Activated gamma-delta T cell treated with anti-CD3 and anti-CD28 coated beads, Interleukin-2, amount 50 U/mL, for 16 hours (primary cell): ENCODE measurements at regions not wholly inside any gene's neighbourhood (a gene's known extent, or its start where the extent isn't known, plus 50 kb on each side); places are given as distances from the start of the nearest gene placed in this dataset.

ENCODE experiments used
- DNase-seq: peaks from one replicate; pipeline ENCODE4 v3.0.0-alpha.2; 2020; ENCODE audit warnings: low read depth

- DNase-seq: no peak
These were observed 103.5 kb upstream of the TNRC6C start for GRCh38 chr17:77854759-77855745.

GRCh38 chr17:77856551-77857305 is 101.8 kb upstream of the TNRC6C start:
- no peak for DNase-seq

- DNase-seq: no peak
These were observed 101.3 kb upstream of the TNRC6C start for GRCh38 chr17:77857306-77857555.

- no peak for DNase-seq
These were observed 100.9 kb upstream of the TNRC6C start for GRCh38 chr17:77857613-77858012.

- DNase-seq: no peak
These were observed 100.0 kb upstream of the TNRC6C start for GRCh38 chr17:77858291-77859034.

GRCh38 chr17:77859035-77859810 is 99.3 kb upstream of the TNRC6C start:
- DNase-seq: no peak

- no peak for DNase-seq
These were observed 97.3 kb upstream of the TNRC6C start for GRCh38 chr17:77861133-77861695.

- no peak for DNase-seq
These were observed 96.4 kb upstream of the TNRC6C start for GRCh38 chr17:77861981-77862645.

GRCh38 chr17:77862890-77863813 is 95.4 kb upstream of the TNRC6C start:
- no peak for DNase-seq

- no peak for DNase-seq
These were observed 94.7 kb upstream of the TNRC6C start for GRCh38 chr17:77863814-77864161.

GRCh38 chr17:77864234-77865111 is 94.0 kb upstream of the TNRC6C start:
- DNase-seq: no peak

- no peak for DNase-seq
These were observed 93.3 kb upstream of the TNRC6C start for GRCh38 chr17:77865112-77865611.

- DNase-seq: no peak
These were observed 92.8 kb upstream of the TNRC6C start for GRCh38 chr17:77865716-77866115.

- no peak for DNase-seq
These were observed 91.2 kb upstream of the TNRC6C start for GRCh38 chr17:77867308-77867781.

- no peak for DNase-seq
These were observed 90.4 kb upstream of the TNRC6C start for GRCh38 chr17:77867976-77868713.

GRCh38 chr17:77869041-77869599 is 89.4 kb upstream of the TNRC6C start:
- no peak for DNase-seq

- no peak for DNase-seq
These were observed 88.8 kb upstream of the TNRC6C start for GRCh38 chr17:77869665-77870132.
